Omental fat pad (tissue), 3 donors: ENCODE measurements at regions not wholly inside any gene's neighbourhood (a gene's known extent, or its start where the extent isn't known, plus 50 kb on each side); places are given as distances from the start of the nearest gene placed in this dataset.

Experiments
- ATAC-seq: fragments of 150-250 bp; one replicate; pipeline ENCODE4 v1.9.1; 2016; ENCODE audit warnings: mild to moderate bottlenecking, moderate library complexity; ENCODE audit not compliant: low FRiP score
- DNase-seq: peaks from one replicate; pipeline ENCODE4 v3.0.0-alpha.2; 2019; ENCODE audit warnings: low spot score
- TF ChIP-seq, protein P1 (sequence below), 3 donors: fragments of 450-650 bp; IDR thresholded peaks; one replicate each; pipeline ENCODE4 v1.5.1; 2016 to 2017; ENCODE audit warnings: antibody characterized with exemption in 3 of 3, mild to moderate bottlenecking in 3 of 3, moderate library complexity in 2 of 3

- ATAC-seq: no peak
- TF ChIP-seq, protein P1, sequence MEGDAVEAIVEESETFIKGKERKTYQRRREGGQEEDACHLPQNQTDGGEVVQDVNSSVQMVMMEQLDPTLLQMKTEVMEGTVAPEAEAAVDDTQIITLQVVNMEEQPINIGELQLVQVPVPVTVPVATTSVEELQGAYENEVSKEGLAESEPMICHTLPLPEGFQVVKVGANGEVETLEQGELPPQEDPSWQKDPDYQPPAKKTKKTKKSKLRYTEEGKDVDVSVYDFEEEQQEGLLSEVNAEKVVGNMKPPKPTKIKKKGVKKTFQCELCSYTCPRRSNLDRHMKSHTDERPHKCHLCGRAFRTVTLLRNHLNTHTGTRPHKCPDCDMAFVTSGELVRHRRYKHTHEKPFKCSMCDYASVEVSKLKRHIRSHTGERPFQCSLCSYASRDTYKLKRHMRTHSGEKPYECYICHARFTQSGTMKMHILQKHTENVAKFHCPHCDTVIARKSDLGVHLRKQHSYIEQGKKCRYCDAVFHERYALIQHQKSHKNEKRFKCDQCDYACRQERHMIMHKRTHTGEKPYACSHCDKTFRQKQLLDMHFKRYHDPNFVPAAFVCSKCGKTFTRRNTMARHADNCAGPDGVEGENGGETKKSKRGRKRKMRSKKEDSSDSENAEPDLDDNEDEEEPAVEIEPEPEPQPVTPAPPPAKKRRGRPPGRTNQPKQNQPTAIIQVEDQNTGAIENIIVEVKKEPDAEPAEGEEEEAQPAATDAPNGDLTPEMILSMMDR (IDR thresholded peaks at IDR 0.05): no peak
These were observed 253.1 kb downstream of the FZD1 start for GRCh38 chr7:91517201-91517785.

DNA sequence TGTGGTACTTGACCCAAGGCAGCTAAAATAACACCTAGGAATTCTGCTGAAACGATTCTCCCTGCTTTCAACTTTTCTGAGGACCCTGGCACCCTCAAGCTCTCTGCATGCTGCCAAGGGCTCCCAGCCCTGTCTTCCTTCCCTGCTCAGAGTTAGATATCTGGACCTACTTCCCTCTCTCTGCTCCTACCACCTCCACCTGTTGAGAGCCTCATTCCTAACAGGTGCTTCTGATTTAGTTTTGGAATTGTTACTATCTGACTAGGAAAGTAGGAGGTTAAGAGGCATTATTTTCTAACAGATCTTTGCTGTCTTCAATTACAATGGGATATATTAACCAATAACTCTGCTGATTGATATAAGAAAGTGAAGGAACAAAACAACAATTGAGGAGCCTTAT is 253.8 kb downstream of the FZD1 start:
- ATAC-seq: no peak
- DNase-seq: no peak
- TF ChIP-seq, protein P1 (IDR thresholded peaks at IDR 0.05): no peak

More at GRCh38 chr7:91517201-91517785, 253.1 kb downstream of the FZD1 start:
- DNase-seq: no peak

- TF ChIP-seq, protein P1 (IDR thresholded peaks at IDR 0.05): no peak
- no peak for ATAC-seq
These were observed 255.3 kb downstream of the FZD1 start for GRCh38 chr7:91519241-91520158.

GRCh38 chr7:91520645-91521044 is 256.4 kb downstream of the FZD1 start:
- TF ChIP-seq, protein P1 (IDR thresholded peaks at IDR 0.05): no peak
- DNase-seq (no peak), ATAC-seq (no peak)

More at GRCh38 chr7:91519241-91520158, 255.3 kb downstream of the FZD1 start:
- DNase-seq: no peak

DNA sequence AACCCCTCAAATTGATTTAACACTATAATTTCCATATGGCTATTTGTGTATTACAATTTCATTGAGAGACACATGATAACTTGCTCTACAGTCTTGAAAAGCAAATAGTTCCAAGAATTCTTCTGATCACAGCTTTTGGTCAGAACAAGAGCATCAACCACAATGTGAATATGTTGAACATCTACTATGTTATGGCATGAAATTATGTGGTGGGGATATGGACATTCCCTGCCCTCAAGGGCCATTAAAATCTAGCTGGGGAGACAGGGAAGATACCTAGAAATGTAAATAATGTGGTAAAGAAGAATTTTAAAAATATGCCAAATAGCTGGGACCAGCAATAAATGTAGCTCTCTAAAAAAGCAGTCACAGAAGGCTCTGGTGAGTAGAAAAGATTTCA is 262.2 kb downstream of the FZD1 start:
- ATAC-seq: no peak
- no peak for DNase-seq
- TF ChIP-seq, protein P1 (IDR thresholded peaks at IDR 0.05): no peak

- DNase-seq (no peak), ATAC-seq (no peak)
- TF ChIP-seq, protein P1 (IDR thresholded peaks at IDR 0.05): no peak
These were observed 263.2 kb downstream of the FZD1 start for GRCh38 chr7:91527460-91527859.
